ENCODE measurements at regions not wholly inside any gene's neighbourhood (a gene's known extent, or its start where the extent isn't known, plus 50 kb on each side); places are given as distances from the start of the nearest gene placed in this dataset.

GRCh38 chr10:2628705-2629104 is 438.6 kb upstream of the PFKP start:
- no peak for TF ChIP-seq EZH2 (IDR thresholded peaks at IDR 0.05; ENCODE audit: borderline replicate concordance)
- no peak for TF ChIP-seq CTCF (IDR thresholded peaks at IDR 0.05; ENCODE audit: poor library complexity)
- TF ChIP-seq EZH2phosphoT487 (IDR thresholded peaks at IDR 0.05; ENCODE audit: low read depth, severe bottlenecking, unreplicated experiment), result no peak
